MCF 10A (cell line): ENCODE measurements at regions not wholly inside any gene's neighbourhood (a gene's known extent, or its start where the extent isn't known, plus 50 kb on each side); places are given as distances from the start of the nearest gene placed in this dataset.

ENCODE experiments used
- BruUV-seq: library from RNA; stranded (reverse); fragments of 400-500 nt; replicated peaks from 2 replicates; lab custom pipeline; 2021; lab: Mats Ljungman, UMichigan
- CTCF ChIA-PET: fragments of 300-600 bp; sonication (Branson Sonifier 250); formaldehyde crosslinking; extraction: SDS; loops from one replicate; lab custom pipeline; 2021; ENCODE audit warnings: antibody characterized with exemption, inconsistent platforms; lab: Yijun Ruan, JAX
- POLR2A ChIA-PET: fragments of 300-600, 350-650 bp; sonication (Branson Sonifier 250); formaldehyde crosslinking; extraction: SDS; loops from one replicate; lab custom pipeline; 2020; ENCODE audit warnings: antibody characterized with exemption, inconsistent platforms; lab: Yijun Ruan, JAX
- DNase-seq: peaks from one replicate; pipeline ENCODE4 v3.0.0-alpha.2; 2018; ENCODE audit not compliant: unreplicated experiment
- H3K27ac Mint-ChIP-seq: one replicate; pipeline ENCODE4 v1.8.0; 2022; ENCODE audit warnings: mild to moderate bottlenecking, low read depth, mixed read lengths; ENCODE audit not compliant: unreplicated experiment
- H3K27me3 Mint-ChIP-seq: one replicate; pipeline ENCODE4 v1.8.0; 2022; ENCODE audit warnings: mixed read lengths; ENCODE audit not compliant: insufficient read depth, unreplicated experiment
- H3K36me3 Mint-ChIP-seq: one replicate; pipeline ENCODE4 v1.8.0; 2022; ENCODE audit warnings: mild to moderate bottlenecking, moderate library complexity, mixed read lengths; ENCODE audit not compliant: insufficient read depth, unreplicated experiment
- H3K4me1 Mint-ChIP-seq: one replicate; pipeline ENCODE4 v1.8.0; 2022; ENCODE audit warnings: mixed read lengths; ENCODE audit not compliant: insufficient read depth, unreplicated experiment
- H3K4me3 Mint-ChIP-seq: one replicate; pipeline ENCODE4 v1.8.0; 2022; ENCODE audit warnings: mild to moderate bottlenecking, moderate library complexity, mixed read lengths; ENCODE audit not compliant: unreplicated experiment
- H3K9me3 Mint-ChIP-seq: one replicate; pipeline ENCODE4 v1.8.0; 2022; ENCODE audit warnings: mixed read lengths; ENCODE audit not compliant: unreplicated experiment
- CTCF ChIP-seq: fragments of 200-600 bp; IDR thresholded peaks from one replicate; pipeline ENCODE4 v1.8.0; 2022; ENCODE audit warnings: antibody characterized with exemption, mild to moderate bottlenecking; ENCODE audit not compliant: unreplicated experiment
- intact Hi-C: fragments of 100-400 bp; cut with micrococcal nuclease; formaldehyde crosslinking; loops from 2 replicates; pipeline ENCODE4 v1.14.1; 2022

GRCh38 chr9:32899181-32899580, 102.2 kb downstream of the APTX start:
- CTCF ChIA-PET = interaction anchor here (0.6 kb wide), 1 partner anchor 673 kb away, joined by 3 read pairs; no protein-coding TSS in a partner anchor
- no TSS peak for BruUV-seq

GRCh38 chr9:32899761-32900160, 101.7 kb downstream of the APTX start:
- intact Hi-C loops = no loop called here
- Mint-ChIP-seq H3K4me1 (no peaks in the 10 kb centered on the region), H3K36me3 (no peaks in the 10 kb centered on the region), H3K27ac (no peak overlapping the region), H3K27me3 (no peaks in the 10 kb centered on the region), H3K4me3 (no peak overlapping the region), H3K9me3 (no peaks in the 10 kb centered on the region)
- no TSS peak for BruUV-seq
- TF ChIP-seq CTCF = no peak
- DNase-seq = no peak
- ChIA-PET POLR2A (interaction anchor here (1.4 kb wide), 1 partner anchor 9 kb away, joined by 4 read pairs; no protein-coding TSS in a partner anchor), CTCF (no interaction called here)

More at GRCh38 chr9:32899181-32899580, 102.2 kb downstream of the APTX start:
- no peaks in the 10 kb centered on the region for H3K9me3 Mint-ChIP-seq
- intact Hi-C loops = no loop called here
- H3K4me3 Mint-ChIP-seq = no peak overlapping the region
- TF ChIP-seq CTCF = no peak
- no peaks in the 10 kb centered on the region for H3K4me1 Mint-ChIP-seq
- no peak overlapping the region for H3K27ac Mint-ChIP-seq
- H3K36me3 Mint-ChIP-seq = no peaks in the 10 kb centered on the region
- H3K27me3 Mint-ChIP-seq = no peaks in the 10 kb centered on the region
- DNase-seq = no peak
- POLR2A ChIA-PET = interaction anchor here (1.4 kb wide), 1 partner anchor 9 kb away, joined by 4 read pairs; no protein-coding TSS in a partner anchor

- POLR2A ChIA-PET = no interaction called here
- Mint-ChIP-seq H3K27ac (no peak overlapping the region), H3K36me3 (no peaks in the 10 kb centered on the region), H3K4me1 (no peaks in the 10 kb centered on the region), H3K9me3 (no peaks in the 10 kb centered on the region), H3K4me3 (no peak overlapping the region), H3K27me3 (no peaks in the 10 kb centered on the region)
- BruUV-seq = no TSS peak
- no peak for DNase-seq
- TF ChIP-seq CTCF = no peak
- CTCF ChIA-PET = interaction anchor here (0.9 to 1.0 kb wide), 2 partner anchors 9 to 318 kb away, joined by 3 read pairs; no protein-coding TSS in a partner anchor
- intact Hi-C loops = no loop called here
Measured at GRCh38 chr9:32906213-32906612, 95.2 kb downstream of the APTX start.

- ChIA-PET POLR2A (no interaction called here), CTCF (no interaction called here)
- Mint-ChIP-seq H3K4me3 (no peak overlapping the region), H3K9me3 (no peaks in the 10 kb centered on the region), H3K4me1 (no peaks in the 10 kb centered on the region), H3K36me3 (no peaks in the 10 kb centered on the region), H3K27ac (no peak overlapping the region), H3K27me3 (no peaks in the 10 kb centered on the region)
- no peak for TF ChIP-seq CTCF
- BruUV-seq = no TSS peak
- intact Hi-C loops = no loop called here
- no peak for DNase-seq
Measured at GRCh38 chr9:32915802-32916201, 85.6 kb downstream of the APTX start.
